Ovary (tissue), 3 donors: ENCODE measurements at regions not wholly inside any gene's neighbourhood (a gene's known extent, or its start where the extent isn't known, plus 50 kb on each side); places are given as distances from the start of the nearest gene placed in this dataset.

Experiments
- EP300 ChIP-seq: sonication (generic); formaldehyde crosslinking; IDR thresholded peaks from one replicate; pipeline ENCODE4 v1.6.1; 2017; ENCODE audit warnings: antibody characterized with exemption
- POLR2A ChIP-seq: fragments of 450-650 bp; IDR thresholded peaks from one replicate; pipeline ENCODE4 v1.6.1; 2017; ENCODE audit warnings: antibody characterized with exemption, mild to moderate bottlenecking, moderate library complexity
- TF ChIP-seq, protein P1 (sequence below), 3 donors: fragments of 450-650 bp in 2 of 3; fragments of 200-600 bp in 1 of 3; IDR thresholded peaks; one replicate each; pipeline versions ENCODE4 v1.5.1 to v1.8.0; 2016 to 2022; ENCODE audit warnings: antibody characterized with exemption in 3 of 3, mild to moderate bottlenecking in 1 of 3
- donor health status: DM: no; HTN: no; CAD: no.

DNA sequence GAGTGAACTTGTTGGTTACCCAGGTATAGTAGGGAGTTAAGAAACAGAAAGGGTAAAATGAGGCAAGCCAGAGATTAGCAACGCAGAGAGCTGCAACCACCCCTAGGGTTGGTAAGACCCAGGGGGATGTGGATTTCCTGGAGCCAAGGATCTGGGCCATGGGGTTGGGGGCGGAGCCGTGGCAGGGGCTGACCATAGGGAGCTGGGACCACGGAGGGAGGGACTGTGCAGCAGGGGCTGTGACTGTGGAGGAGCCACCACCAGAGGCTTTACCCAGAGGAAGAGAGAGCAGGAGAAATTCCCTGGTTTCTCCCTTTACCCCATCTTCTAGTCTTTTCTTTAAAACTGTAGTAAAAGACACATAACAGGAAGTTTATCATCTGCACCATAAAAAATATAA, 58.6 kb upstream of the BAIAP2L1 start:
- TF ChIP-seq, protein P1, sequence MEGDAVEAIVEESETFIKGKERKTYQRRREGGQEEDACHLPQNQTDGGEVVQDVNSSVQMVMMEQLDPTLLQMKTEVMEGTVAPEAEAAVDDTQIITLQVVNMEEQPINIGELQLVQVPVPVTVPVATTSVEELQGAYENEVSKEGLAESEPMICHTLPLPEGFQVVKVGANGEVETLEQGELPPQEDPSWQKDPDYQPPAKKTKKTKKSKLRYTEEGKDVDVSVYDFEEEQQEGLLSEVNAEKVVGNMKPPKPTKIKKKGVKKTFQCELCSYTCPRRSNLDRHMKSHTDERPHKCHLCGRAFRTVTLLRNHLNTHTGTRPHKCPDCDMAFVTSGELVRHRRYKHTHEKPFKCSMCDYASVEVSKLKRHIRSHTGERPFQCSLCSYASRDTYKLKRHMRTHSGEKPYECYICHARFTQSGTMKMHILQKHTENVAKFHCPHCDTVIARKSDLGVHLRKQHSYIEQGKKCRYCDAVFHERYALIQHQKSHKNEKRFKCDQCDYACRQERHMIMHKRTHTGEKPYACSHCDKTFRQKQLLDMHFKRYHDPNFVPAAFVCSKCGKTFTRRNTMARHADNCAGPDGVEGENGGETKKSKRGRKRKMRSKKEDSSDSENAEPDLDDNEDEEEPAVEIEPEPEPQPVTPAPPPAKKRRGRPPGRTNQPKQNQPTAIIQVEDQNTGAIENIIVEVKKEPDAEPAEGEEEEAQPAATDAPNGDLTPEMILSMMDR (IDR thresholded peaks at IDR 0.05): no peak
- no peak for TF ChIP-seq POLR2A
- no peak for TF ChIP-seq EP300
